ENCODE measurements at regions not wholly inside any gene's neighbourhood (a gene's known extent, or its start where the extent isn't known, plus 50 kb on each side); places are given as distances from the start of the nearest gene placed in this dataset.
A peak's percentile ranks its signal among the peaks of the same experiment; 100 is the strongest.

DNA sequence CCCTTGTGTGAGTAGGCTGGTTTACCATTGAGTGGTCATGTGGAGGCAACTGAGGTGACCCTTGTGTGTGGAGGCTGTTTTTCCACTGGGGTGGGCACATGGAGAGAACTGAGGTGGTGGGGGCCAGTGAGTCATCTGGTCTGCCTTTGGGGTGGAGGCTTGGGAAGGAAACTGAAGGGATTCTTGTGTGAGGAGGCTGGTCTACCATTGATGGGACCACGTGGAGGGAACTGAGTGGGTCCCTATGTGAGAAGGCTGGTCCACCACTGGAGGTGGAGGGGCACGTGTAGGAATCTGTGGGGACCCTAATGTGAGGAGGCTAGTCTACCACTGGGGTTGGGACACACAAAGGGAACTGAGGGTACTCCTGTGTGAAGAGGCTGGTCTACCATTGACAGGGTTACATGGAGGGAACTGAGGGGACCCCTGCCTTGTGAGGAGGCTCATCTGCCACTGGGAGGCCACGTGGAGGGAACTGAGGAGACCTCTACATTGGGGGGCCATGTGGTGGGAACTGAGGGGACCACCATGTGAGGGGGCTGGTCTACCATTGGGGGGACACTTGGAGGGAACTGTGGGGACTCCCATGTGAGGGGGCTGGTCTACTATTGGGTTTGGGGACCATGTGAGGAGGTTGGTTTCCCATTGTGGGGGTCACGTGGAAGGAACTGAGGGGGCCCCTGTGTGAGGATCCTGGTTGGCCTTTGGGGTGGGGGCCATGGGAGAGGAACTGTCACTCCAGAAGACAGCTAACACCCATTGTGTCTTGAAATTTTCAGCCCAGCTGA is 164.5 kb downstream of the WNT7A start:
- no peak for DNase-seq (ENCODE audit: low spot score in 2 of 2)
- no peak overlapping the region for H3K4me3 ChIP-seq
- no peak overlapping the region for H3K27ac ChIP-seq
- no peaks in the 10 kb centered on the region for H3K27me3 ChIP-seq
- no peaks in the 10 kb centered on the region for H3K9me3 ChIP-seq
- no peaks in the 10 kb centered on the region for H3K4me1 ChIP-seq
- TF ChIP-seq CTCF (IDR thresholded peaks at IDR 0.05), result no peak
- no peaks in the 10 kb centered on the region for H3K36me3 ChIP-seq
- intact Hi-C loops (cut with DNase I), result no loop called here

DNA sequence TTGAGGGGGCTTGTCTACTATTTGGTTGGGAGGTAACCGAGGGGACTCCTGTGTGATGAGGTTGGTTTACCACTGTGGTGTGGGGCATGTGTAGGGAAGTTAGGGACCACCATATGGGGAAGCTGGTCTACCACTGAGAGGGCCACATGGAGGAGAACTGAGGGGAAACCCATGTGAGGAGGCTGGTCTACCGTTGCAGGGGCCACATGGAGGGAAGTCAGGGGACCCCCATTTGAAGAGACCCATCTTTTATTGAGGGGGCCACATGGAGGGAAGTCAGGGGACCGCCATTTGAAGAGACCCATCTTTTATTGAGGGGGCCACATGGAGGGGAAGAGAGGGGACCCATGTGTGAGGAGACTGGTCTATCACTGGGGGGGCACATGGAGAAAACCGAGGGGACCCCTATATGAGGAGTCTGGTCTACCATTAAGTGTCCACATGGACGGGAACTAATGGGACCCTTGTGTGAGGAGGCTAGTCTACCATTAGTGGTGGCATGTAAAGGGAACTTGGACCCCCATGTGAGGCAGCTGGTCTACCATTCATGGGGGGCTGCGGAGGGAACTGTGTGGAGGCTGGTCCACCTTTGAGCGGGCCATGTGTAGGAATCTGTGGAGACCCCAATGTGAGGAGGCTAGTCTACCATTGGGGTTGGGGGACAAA is 165.5 kb downstream of the FBLN2 start:
- H3K27ac ChIP-seq, result no peak overlapping the region
- no peak overlapping the region for H3K4me3 ChIP-seq
- H3K36me3 ChIP-seq, result no peaks in the 10 kb centered on the region
- intact Hi-C loops (cut with DNase I), result no loop called here
- H3K9me3 ChIP-seq, result no peaks in the 10 kb centered on the region
- H3K4me1 ChIP-seq, result no peaks in the 10 kb centered on the region
- no peak for DNase-seq (ENCODE audit: low spot score in 2 of 2)
- TF ChIP-seq CTCF (IDR thresholded peaks at IDR 0.05), result no peak
- H3K27me3 ChIP-seq, result no peaks in the 10 kb centered on the region

GRCh38 chr3:13713396-13713795 is 164.5 kb downstream of the FBLN2 start:
- no peak for DNase-seq (ENCODE audit: low spot score in 2 of 2)
- TF ChIP-seq CTCF (IDR thresholded peaks at IDR 0.05), result no peak
- intact Hi-C loops (cut with DNase I), result no loop called here
- no peak overlapping the region for H3K4me3 ChIP-seq
- H3K27me3 ChIP-seq, result no peaks in the 10 kb centered on the region
- H3K36me3 ChIP-seq, result no peaks in the 10 kb centered on the region
- no peaks in the 10 kb centered on the region for H3K4me1 ChIP-seq
- H3K27ac ChIP-seq, result no peak overlapping the region
- no peaks in the 10 kb centered on the region for H3K9me3 ChIP-seq

DNA sequence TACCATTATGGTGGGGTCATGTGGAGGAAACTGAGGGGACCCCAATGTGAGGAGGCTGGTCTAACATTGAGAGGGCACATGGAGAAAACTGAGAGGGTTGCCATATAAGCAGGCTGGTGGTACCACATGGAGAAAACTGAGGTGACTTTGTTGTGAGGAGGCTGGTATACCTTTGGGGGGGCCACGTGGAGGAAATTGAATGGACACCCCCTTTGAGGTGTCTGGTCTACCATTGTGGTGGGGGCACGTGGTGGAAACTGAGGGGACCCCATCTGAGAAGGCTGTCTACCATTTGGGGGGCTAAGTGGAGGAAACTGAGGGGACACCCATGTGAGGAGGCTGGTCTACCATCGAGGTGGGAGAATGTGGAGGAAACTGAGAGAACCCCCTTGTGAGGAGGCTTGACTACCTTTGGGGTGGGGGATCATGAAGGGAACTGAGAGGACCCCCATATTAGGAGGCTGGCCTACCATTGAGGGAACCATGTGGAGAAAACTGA is 163.8 kb downstream of the FBLN2 start:
- H3K9me3 ChIP-seq, result no peaks in the 10 kb centered on the region
- H3K36me3 ChIP-seq, result no peaks in the 10 kb centered on the region
- H3K27ac ChIP-seq, result no peak overlapping the region
- no peak for TF ChIP-seq CTCF (IDR thresholded peaks at IDR 0.05)
- intact Hi-C loops (cut with DNase I), result no loop called here
- H3K27me3 ChIP-seq, result no peaks in the 10 kb centered on the region
- H3K4me3 ChIP-seq, result no peak overlapping the region
- DNase-seq (ENCODE audit: low spot score in 2 of 2), result peak in 1 of 2 donors; percentile 30
- H3K4me1 ChIP-seq, result no peaks in the 10 kb centered on the region

- H3K4me3 ChIP-seq, result no peak overlapping the region
- TF ChIP-seq CTCF (IDR thresholded peaks at IDR 0.05), result no peak
- DNase-seq (ENCODE audit: low spot score in 2 of 2), result peak in 1 of 2 donors; percentile 21
- intact Hi-C loops (cut with DNase I), result no loop called here
- H3K9me3 ChIP-seq, result no peaks in the 10 kb centered on the region
- H3K36me3 ChIP-seq, result no peaks in the 10 kb centered on the region
- H3K27me3 ChIP-seq, result no peaks in the 10 kb centered on the region
- no peak overlapping the region for H3K27ac ChIP-seq
- H3K4me1 ChIP-seq, result no peaks in the 10 kb centered on the region
Measured at GRCh38 chr3:13711911-13712650, 163.2 kb downstream of the FBLN2 start.
